ENCODE measurements at regions not wholly inside any gene's neighbourhood (a gene's known extent, or its start where the extent isn't known, plus 50 kb on each side); places are given as distances from the start of the nearest gene placed in this dataset.
"Not testable (repeated sequence)": the region's sequence is repeated elsewhere in the genome, so short reads cannot be mapped to it uniquely, and the experiment has no call there.

DNA sequence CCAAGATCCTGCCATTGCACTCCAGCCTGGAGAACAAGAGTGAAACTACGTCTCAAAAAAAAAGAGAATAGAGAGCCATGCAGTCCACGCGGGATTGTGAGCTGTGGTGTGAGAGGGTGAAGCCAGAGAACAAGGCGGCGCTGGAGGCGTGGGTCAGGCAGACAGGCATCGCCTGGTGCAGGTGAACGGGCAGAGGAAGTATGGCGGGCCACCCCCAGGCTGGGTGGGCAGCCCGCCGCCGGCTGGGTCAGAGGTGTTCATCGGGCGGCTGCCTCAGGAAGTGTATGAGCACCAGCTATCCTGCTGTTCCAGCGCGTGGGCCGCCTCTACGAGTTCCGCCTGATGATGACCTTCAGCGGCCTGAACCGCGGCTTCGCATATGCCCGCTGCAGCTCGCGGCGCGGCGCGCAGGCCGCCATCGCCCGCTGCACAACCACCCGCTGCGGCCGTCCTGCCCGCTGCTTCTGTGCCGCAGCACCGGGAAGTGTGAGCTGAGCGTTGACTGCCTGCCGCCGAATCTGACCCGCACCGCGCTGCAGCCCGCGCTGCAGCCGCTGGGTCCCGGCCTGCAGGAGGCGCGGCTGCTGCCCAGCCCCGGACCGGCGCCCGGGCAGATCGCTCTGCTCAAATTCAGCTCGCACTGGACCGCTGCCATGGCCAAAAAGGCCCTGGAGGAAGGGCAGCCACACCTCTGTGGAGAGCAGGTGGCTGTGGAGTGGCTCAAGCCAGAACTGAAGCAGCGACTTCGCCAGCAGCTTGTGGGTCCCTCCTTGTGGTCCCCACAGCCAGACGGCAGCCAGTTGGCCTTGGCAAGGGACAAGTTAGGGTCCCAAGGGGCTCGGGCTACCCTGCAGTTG, 95.5 kb upstream of the PLEKHM1 start (continued):
- TF ChIP-seq KLF6 (CRISPR knock-in tag; IDR thresholded peaks at IDR 0.05), result peak; percentile 49; the same call in 1 of the 2 replicates
- peak; percentile 81; the same call in 1 of the 2 replicates for TF ChIP-seq ZSCAN21 (CRISPR knock-in tag; IDR thresholded peaks at IDR 0.05; ENCODE audit: borderline replicate concordance)
- TF ChIP-seq MAZ (IDR thresholded peaks at IDR 0.05; ENCODE audit: borderline replicate concordance, low read depth, low read length), result not testable (repeated sequence)
- peak; percentile 71 for TF ChIP-seq MAZ (CRISPR knock-in tag; IDR thresholded peaks at IDR 0.05; ENCODE audit: low read depth)
- TF ChIP-seq, protein P1, sequence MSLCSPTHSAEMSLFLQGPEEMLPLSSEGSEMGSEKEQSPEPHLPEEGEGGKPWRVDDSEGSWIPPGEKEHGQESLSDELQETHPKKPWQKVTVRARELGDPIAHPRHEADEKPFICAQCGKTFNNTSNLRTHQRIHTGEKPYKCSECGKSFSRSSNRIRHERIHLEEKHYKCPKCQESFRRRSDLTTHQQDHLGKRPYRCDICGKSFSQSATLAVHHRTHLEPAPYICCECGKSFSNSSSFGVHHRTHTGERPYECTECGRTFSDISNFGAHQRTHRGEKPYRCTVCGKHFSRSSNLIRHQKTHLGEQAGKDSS (CRISPR knock-in tag; IDR thresholded peaks at IDR 0.05; ENCODE audit: borderline replicate concordance, low read depth), result 0 out of 2 replicates have a peak, but pooled peaks have one; percentile 63
- TF ChIP-seq, protein P2, sequence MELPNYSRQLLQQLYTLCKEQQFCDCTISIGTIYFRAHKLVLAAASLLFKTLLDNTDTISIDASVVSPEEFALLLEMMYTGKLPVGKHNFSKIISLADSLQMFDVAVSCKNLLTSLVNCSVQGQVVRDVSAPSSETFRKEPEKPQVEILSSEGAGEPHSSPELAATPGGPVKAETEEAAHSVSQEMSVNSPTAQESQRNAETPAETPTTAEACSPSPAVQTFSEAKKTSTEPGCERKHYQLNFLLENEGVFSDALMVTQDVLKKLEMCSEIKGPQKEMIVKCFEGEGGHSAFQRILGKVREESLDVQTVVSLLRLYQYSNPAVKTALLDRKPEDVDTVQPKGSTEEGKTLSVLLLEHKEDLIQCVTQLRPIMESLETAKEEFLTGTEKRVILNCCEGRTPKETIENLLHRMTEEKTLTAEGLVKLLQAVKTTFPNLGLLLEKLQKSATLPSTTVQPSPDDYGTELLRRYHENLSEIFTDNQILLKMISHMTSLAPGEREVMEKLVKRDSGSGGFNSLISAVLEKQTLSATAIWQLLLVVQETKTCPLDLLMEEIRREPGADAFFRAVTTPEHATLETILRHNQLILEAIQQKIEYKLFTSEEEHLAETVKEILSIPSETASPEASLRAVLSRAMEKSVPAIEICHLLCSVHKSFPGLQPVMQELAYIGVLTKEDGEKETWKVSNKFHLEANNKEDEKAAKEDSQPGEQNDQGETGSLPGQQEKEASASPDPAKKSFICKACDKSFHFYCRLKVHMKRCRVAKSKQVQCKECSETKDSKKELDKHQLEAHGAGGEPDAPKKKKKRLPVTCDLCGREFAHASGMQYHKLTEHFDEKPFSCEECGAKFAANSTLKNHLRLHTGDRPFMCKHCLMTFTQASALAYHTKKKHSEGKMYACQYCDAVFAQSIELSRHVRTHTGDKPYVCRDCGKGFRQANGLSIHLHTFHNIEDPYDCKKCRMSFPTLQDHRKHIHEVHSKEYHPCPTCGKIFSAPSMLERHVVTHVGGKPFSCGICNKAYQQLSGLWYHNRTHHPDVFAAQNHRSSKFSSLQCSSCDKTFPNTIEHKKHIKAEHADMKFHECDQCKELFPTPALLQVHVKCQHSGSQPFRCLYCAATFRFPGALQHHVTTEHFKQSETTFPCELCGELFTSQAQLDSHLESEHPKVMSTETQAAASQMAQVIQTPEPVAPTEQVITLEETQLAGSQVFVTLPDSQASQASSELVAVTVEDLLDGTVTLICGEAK (IDR thresholded peaks at IDR 0.05), result not testable (repeated sequence)
- TF ChIP-seq, protein P2 (CRISPR knock-in tag; IDR thresholded peaks at IDR 0.05), result peak; percentile 67; the same call in 1 of the 2 replicates
- TF ChIP-seq ZNF232 (CRISPR knock-in tag; IDR thresholded peaks at IDR 0.05; ENCODE audit: borderline replicate concordance), result 0 out of 2 replicates have a peak, but pooled peaks have one; percentile 8
- peak; percentile 38; the same call in 1 of the 2 replicates for TF ChIP-seq HDAC1 (CRISPR knock-in tag; IDR thresholded peaks at IDR 0.05)
- peak; percentile 78; the same call in 1 of the 2 replicates for TF ChIP-seq NRL (CRISPR knock-in tag; IDR thresholded peaks at IDR 0.05; ENCODE audit: borderline replicate concordance)
- TF ChIP-seq ZNF761 (CRISPR knock-in tag; conservative IDR thresholded peaks at IDR 0.05), result 0 out of 2 replicates have a peak, but pooled peaks have one; percentile 46
- TF ChIP-seq, protein P3, sequence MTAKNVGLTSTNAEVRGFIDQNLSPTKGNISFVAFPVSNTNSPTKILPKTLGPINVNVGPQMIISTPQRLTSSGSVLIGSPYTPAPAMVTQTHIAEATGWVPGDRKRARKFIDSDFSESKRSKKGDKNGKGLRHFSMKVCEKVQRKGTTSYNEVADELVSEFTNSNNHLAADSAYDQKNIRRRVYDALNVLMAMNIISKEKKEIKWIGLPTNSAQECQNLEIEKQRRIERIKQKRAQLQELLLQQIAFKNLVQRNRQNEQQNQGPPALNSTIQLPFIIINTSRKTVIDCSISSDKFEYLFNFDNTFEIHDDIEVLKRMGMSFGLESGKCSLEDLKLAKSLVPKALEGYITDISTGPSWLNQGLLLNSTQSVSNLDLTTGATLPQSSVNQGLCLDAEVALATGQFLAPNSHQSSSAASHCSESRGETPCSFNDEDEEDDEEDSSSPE (CRISPR knock-in tag; IDR thresholded peaks at IDR 0.05), result peak; percentile 76; the same call in 1 of the 2 replicates
- peak; percentile 11 for TF ChIP-seq TEAD3 (CRISPR knock-in tag; optimal IDR thresholded peaks at IDR 0.05; ENCODE audit: borderline replicate concordance)
- TF ChIP-seq, protein P4, sequence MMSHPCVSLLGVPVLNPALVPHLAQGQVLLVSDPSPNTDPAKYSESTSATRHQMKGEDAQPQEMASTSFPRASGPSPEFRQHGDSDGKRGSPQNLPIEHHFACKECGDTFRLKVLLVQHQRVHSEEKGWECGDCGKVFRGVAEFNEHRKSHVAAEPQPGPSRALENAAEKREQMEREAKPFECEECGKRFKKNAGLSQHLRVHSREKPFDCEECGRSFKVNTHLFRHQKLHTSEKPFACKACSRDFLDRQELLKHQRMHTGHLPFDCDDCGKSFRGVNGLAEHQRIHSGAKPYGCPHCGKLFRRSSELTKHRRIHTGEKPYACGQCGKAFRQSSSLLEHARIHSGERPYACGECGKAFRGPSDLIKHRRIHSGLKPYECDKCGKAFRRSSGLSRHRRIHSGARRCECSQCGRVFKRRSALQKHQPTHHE (CRISPR knock-in tag; IDR thresholded peaks at IDR 0.05; ENCODE audit: borderline replicate concordance), result 0 out of 2 replicates have a peak, but pooled peaks have one; percentile 3
- TF ChIP-seq PHF8 (CRISPR knock-in tag; IDR thresholded peaks at IDR 0.05), result peak; percentile 55
- TF ChIP-seq KMT2B (CRISPR knock-in tag; IDR thresholded peaks at IDR 0.05), result peak; percentile 24; the same call in 1 of the 2 replicates
